CD14-positive monocyte (primary cell): ENCODE measurements at regions not wholly inside any gene's neighbourhood (a gene's known extent, or its start where the extent isn't known, plus 50 kb on each side); places are given as distances from the start of the nearest gene placed in this dataset.

Source experiments
- DNase-seq, 3 donors: peaks; one replicate each; pipeline ENCODE4 v3.0.0-alpha.2; 2011 to 2022
- H2AFZ ChIP-seq: 2 replicates; pipeline ENCODE4 v1.6.0; 2012; ENCODE audit warnings: mild to moderate bottlenecking, low read depth, low read length, inconsistent platforms; ENCODE audit not compliant: insufficient read depth, poor library complexity, severe bottlenecking
- H3K27ac ChIP-seq, 2 donors: 1 replicate in 1 of 2; 2 replicates in 1 of 2; pipeline ENCODE4 v1.5.1; 2012 to 2013; ENCODE audit warnings: low read length in 2 of 2, control low read depth in 1 of 2, inconsistent platforms in 1 of 2, low read depth in 1 of 2, mild to moderate bottlenecking in 1 of 2
- H3K27me3 ChIP-seq, 2 donors: one replicate each; pipeline versions ENCODE4 v1.6.0 to v1.6.1; 2011 to 2013; ENCODE audit warnings: low read length in 2 of 2; ENCODE audit not compliant: control insufficient read depth in 2 of 2, insufficient read depth in 2 of 2
- H3K36me3 ChIP-seq, 2 donors: replicated peaks in 1 of 2; 1 replicate in 1 of 2; 2 replicates in 1 of 2; pipeline versions ENCODE4 v1.5.1 to v1.6.1; 2012 to 2013; ENCODE audit warnings: low read length in 2 of 2, control low read depth in 1 of 2, inconsistent platforms in 1 of 2, mild to moderate bottlenecking in 1 of 2; ENCODE audit not compliant: insufficient read depth in 2 of 2, control insufficient read depth in 1 of 2
- H3K4me1 ChIP-seq, 2 donors: 1 replicate in 1 of 2; 2 replicates in 1 of 2; pipeline versions ENCODE4 v1.5.1 to v1.6.1; 2012 to 2013; ENCODE audit warnings: low read length in 2 of 2, control low read depth in 1 of 2, inconsistent platforms in 1 of 2, mild to moderate bottlenecking in 1 of 2, moderate library complexity in 1 of 2; ENCODE audit not compliant: insufficient read depth in 2 of 2, control insufficient read depth in 1 of 2
- H3K4me2 ChIP-seq: replicated peaks from 2 replicates; pipeline ENCODE3; 2012; ENCODE audit warnings: low read length, moderate library complexity, mild to moderate bottlenecking; ENCODE audit not compliant: poor library complexity, severe bottlenecking; ENCODE audit errors: extremely low read depth
- H3K4me3 ChIP-seq, 3 experiments: fragments of 200-600 bp in 1 of 3; sonication (generic) in 1 of 3; replicated peaks in 1 of 3; 1 replicate in 2 of 3; 2 replicates in 1 of 3; pipeline ENCODE4 v1.5.1; 2011 to 2013; ENCODE audit warnings: low read length in 3 of 3, mild to moderate bottlenecking in 3 of 3, control low read depth in 2 of 3, low read depth in 2 of 3, inconsistent platforms in 1 of 3, moderate library complexity in 1 of 3
- H3K79me2 ChIP-seq: 2 replicates; pipeline ENCODE4 v1.6.0; 2012; ENCODE audit warnings: mild to moderate bottlenecking, control low read depth, inconsistent platforms, low read length, moderate library complexity; ENCODE audit not compliant: insufficient read depth
- H3K9ac ChIP-seq: 2 replicates; pipeline ENCODE4 v1.6.0; 2017; ENCODE audit warnings: low read length, mild to moderate bottlenecking; ENCODE audit not compliant: insufficient read depth, poor library complexity, severe bottlenecking
- H3K9me3 ChIP-seq, 2 donors: replicated peaks in 1 of 2; 1 replicate in 1 of 2; 2 replicates in 1 of 2; pipeline versions ENCODE4 v1.5.1 to v1.6.1; 2012 to 2013; ENCODE audit warnings: low read length in 2 of 2, control low read depth in 1 of 2; ENCODE audit not compliant: control insufficient read depth in 1 of 2, insufficient read depth in 1 of 2
- H4K20me1 ChIP-seq: 2 replicates; pipeline ENCODE4 v1.6.0; 2012; ENCODE audit warnings: mild to moderate bottlenecking, low read length, control low read depth, moderate library complexity; ENCODE audit not compliant: insufficient read depth
- H3K27ac Mint-ChIP-seq, 7 donors: one replicate each; pipeline ENCODE4 v1.8.0; 2020; ENCODE audit warnings: mild to moderate bottlenecking in 7 of 7, mixed read lengths in 7 of 7, moderate library complexity in 6 of 7, inconsistent platforms in 2 of 7
- H3K27me3 Mint-ChIP-seq, 3 donors: one replicate each; pipeline ENCODE4 v1.8.0; 2021 to 2022; ENCODE audit warnings: low read depth in 3 of 3, mild to moderate bottlenecking in 3 of 3, mixed read lengths in 3 of 3, moderate library complexity in 3 of 3, inconsistent platforms in 1 of 3
- H3K36me3 Mint-ChIP-seq, 2 donors: one replicate each; pipeline ENCODE4 v1.8.0; 2020; ENCODE audit warnings: mixed read lengths in 2 of 2, inconsistent platforms in 1 of 2, mild to moderate bottlenecking in 1 of 2
- H3K4me1 Mint-ChIP-seq: one replicate; pipeline ENCODE4 v1.8.0; 2020; ENCODE audit warnings: mild to moderate bottlenecking, mixed read lengths
- H3K4me3 Mint-ChIP-seq, 2 donors: one replicate each; pipeline ENCODE4 v1.8.0; 2020; ENCODE audit warnings: mild to moderate bottlenecking in 2 of 2, mixed read lengths in 2 of 2, moderate library complexity in 1 of 2
- H3K9me3 Mint-ChIP-seq, 7 donors: one replicate each; pipeline ENCODE4 v1.8.0; 2020 to 2022; ENCODE audit warnings: mixed read lengths in 7 of 7, mild to moderate bottlenecking in 6 of 7, moderate library complexity in 6 of 7, inconsistent platforms in 2 of 7
- WGBS: methylation state at CpG from one replicate; pipeline ENCODE4 v1.1.5; 2013; ENCODE audit warnings: missing lambda C conversion rate; ENCODE audit not compliant: insufficient coverage; 5-methylcytosine and 5-hydroxymethylcytosine counted together
- intact Hi-C, 2 donors: fragments of 100-400 bp; cut with micrococcal nuclease; formaldehyde crosslinking; loops; one replicate each; pipeline versions ENCODE4 v1.15.0 to v1.15.1; 2023
- TF ChIP-seq, protein P1 (sequence below): fragments of 200-600 bp; IDR thresholded peaks from one replicate; pipeline ENCODE4 v1.8.0; 2022; ENCODE audit warnings: antibody characterized with exemption, mild to moderate bottlenecking

DNA sequence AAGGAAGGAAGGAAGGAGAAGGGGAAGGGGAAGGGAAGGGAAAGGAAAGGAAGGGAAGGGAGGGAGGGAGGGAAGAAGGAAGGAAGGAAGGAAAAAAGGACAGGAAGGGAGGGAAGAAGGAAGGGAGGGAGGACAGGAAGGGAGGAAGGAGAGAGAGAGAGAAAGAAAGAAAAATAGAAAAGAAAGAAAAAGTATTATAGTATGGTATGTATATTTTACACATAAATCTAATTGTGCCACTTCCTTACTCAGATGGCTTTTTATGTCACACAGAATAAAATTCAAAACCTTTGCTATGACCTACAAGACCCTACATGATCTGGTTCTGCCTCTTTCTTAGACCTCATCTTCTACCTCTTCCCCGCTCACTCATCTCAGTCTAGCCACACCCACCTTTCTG is 1016.9 kb upstream of the AUTS2 start:
- Mint-ChIP-seq H3K9me3 (peaks cover 6 to 40% (median 27%) of the 10 kb centered on the region in 7 donors), H3K4me1 (no peaks in the 10 kb centered on the region), H3K27ac (no peak overlapping the region), H3K36me3 (no peaks in the 10 kb centered on the region), H3K4me3 (no peak overlapping the region), H3K27me3 (peaks cover 0 to 6% (median 0%) of the 10 kb centered on the region in 3 donors)
- Histone ChIP-seq H3K79me2 (no peaks in the 10 kb centered on the region), H3K27ac (no peak overlapping the region), H2AFZ (no peak overlapping the region), H3K27me3 (no peaks in the 10 kb centered on the region), H4K20me1 (no peaks in the 10 kb centered on the region), H3K36me3 (no peaks in the 10 kb centered on the region), H3K4me1 (no peaks in the 10 kb centered on the region), H3K9ac (no peak overlapping the region), H3K9me3 (peaks cover 37 to 60% of the 10 kb centered on the region in 2 donors), H3K4me2 (no peak overlapping the region), H3K4me3 (no peak overlapping the region)
- WGBS: 86% methylated on average over 1 of the region's 1 CpG
- TF ChIP-seq, protein P1, sequence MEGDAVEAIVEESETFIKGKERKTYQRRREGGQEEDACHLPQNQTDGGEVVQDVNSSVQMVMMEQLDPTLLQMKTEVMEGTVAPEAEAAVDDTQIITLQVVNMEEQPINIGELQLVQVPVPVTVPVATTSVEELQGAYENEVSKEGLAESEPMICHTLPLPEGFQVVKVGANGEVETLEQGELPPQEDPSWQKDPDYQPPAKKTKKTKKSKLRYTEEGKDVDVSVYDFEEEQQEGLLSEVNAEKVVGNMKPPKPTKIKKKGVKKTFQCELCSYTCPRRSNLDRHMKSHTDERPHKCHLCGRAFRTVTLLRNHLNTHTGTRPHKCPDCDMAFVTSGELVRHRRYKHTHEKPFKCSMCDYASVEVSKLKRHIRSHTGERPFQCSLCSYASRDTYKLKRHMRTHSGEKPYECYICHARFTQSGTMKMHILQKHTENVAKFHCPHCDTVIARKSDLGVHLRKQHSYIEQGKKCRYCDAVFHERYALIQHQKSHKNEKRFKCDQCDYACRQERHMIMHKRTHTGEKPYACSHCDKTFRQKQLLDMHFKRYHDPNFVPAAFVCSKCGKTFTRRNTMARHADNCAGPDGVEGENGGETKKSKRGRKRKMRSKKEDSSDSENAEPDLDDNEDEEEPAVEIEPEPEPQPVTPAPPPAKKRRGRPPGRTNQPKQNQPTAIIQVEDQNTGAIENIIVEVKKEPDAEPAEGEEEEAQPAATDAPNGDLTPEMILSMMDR: no peak
- intact Hi-C loops: no loop called here
- DNase-seq: no peak

DNA sequence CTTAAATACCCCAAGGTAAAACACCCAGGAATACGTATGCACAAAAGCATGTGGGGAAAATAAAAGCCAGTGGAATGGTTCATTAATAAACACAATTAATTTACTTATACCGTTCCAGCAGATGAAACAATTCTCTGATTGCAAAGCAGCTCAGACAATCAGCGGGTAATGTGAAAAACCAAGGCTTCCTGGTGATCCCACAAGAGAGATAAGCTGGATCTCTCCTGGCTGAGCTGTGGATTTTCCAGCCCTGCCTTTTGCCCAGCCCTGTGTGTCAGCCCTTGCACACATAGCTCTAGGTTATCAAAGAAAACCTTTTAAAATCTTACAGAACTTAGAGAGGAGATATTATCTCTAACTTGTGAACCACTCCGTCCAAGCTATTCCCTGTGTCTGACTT is 1010.7 kb upstream of the AUTS2 start:
- H3K36me3 Mint-ChIP-seq: no peaks in the 10 kb centered on the region
- no peak overlapping the region for H3K4me3 ChIP-seq
- H3K27ac Mint-ChIP-seq: no peak overlapping the region
- H2AFZ ChIP-seq: no peak overlapping the region
- no peaks in the 10 kb centered on the region for H3K79me2 ChIP-seq
- no peaks in the 10 kb centered on the region for H3K27me3 ChIP-seq
- WGBS: 67% methylated on average over 1 of the region's 4 CpGs
- no peak overlapping the region for H3K4me3 Mint-ChIP-seq
- H4K20me1 ChIP-seq: no peaks in the 10 kb centered on the region
- peaks cover 0 to 4% (median 0%) of the 10 kb centered on the region in 3 donors for H3K27me3 Mint-ChIP-seq
- H3K4me2 ChIP-seq: no peak overlapping the region
- intact Hi-C loops: no loop called here
- H3K27ac ChIP-seq: no peak overlapping the region
- DNase-seq: no peak
- H3K4me1 Mint-ChIP-seq: no peaks in the 10 kb centered on the region
- TF ChIP-seq, protein P1: no peak
- H3K9ac ChIP-seq: no peak overlapping the region
- peaks cover 2 to 15% (median 12%) of the 10 kb centered on the region in 7 donors for H3K9me3 Mint-ChIP-seq
- peaks cover 25 to 26% of the 10 kb centered on the region in 2 donors for H3K9me3 ChIP-seq
- H3K36me3 ChIP-seq: no peaks in the 10 kb centered on the region
- no peaks in the 10 kb centered on the region for H3K4me1 ChIP-seq
